Chondrocyte (in vitro differentiated cells): ENCODE measurements at regions not wholly inside any gene's neighbourhood (a gene's known extent, or its start where the extent isn't known, plus 50 kb on each side); places are given as distances from the start of the nearest gene placed in this dataset.

Experiments used
- DNase-seq: peaks from one replicate; pipeline ENCODE4 v3.0.0; 2021; ENCODE audit warnings: mixed read lengths, low spot score
- H3K27ac Mint-ChIP-seq: one replicate; pipeline ENCODE4 v1.8.0; 2021; ENCODE audit warnings: mild to moderate bottlenecking, moderate library complexity, mixed read lengths; ENCODE audit not compliant: unreplicated experiment
- H3K27me3 Mint-ChIP-seq: 2 replicates; pipeline ENCODE4 v1.8.0; 2021; ENCODE audit warnings: low read depth, mixed read lengths
- H3K36me3 Mint-ChIP-seq: 2 replicates; pipeline ENCODE4 v1.8.0; 2021; ENCODE audit warnings: low read depth, mixed read lengths
- H3K4me1 Mint-ChIP-seq: 2 replicates; pipeline ENCODE4 v1.8.0; 2021; ENCODE audit warnings: low read depth, mild to moderate bottlenecking, mixed read lengths
- H3K4me3 Mint-ChIP-seq: one replicate; pipeline ENCODE4 v1.8.0; 2021; ENCODE audit warnings: mild to moderate bottlenecking, moderate library complexity, mixed read lengths; ENCODE audit not compliant: unreplicated experiment
- H3K9me3 Mint-ChIP-seq: 2 replicates; pipeline ENCODE4 v1.8.0; 2021; ENCODE audit warnings: low read depth, mixed read lengths
- CTCF ChIP-seq: fragments of 200-600 bp; sonication (generic); IDR thresholded peaks from 2 replicates; pipeline ENCODE4 v1.5.0; 2021; ENCODE audit warnings: antibody characterized with exemption, mild to moderate bottlenecking, moderate library complexity

- no peaks in the 10 kb centered on the region for H3K4me1 Mint-ChIP-seq
- no peak overlapping the region for H3K27ac Mint-ChIP-seq
- no peak for DNase-seq
- H3K4me3 Mint-ChIP-seq: no peak overlapping the region
- no peaks in the 10 kb centered on the region for H3K27me3 Mint-ChIP-seq
- H3K36me3 Mint-ChIP-seq: no peaks in the 10 kb centered on the region
- no peak for TF ChIP-seq CTCF
- peaks cover 3% of the 10 kb centered on the region for H3K9me3 Mint-ChIP-seq
Observed at GRCh38 chr2:128497461-128497860, 178.8 kb upstream of the HS6ST1 start.

- DNase-seq: no peak
- H3K4me1 Mint-ChIP-seq: no peaks in the 10 kb centered on the region
- H3K27ac Mint-ChIP-seq: no peak overlapping the region
- H3K9me3 Mint-ChIP-seq: no peaks in the 10 kb centered on the region
- H3K27me3 Mint-ChIP-seq: no peaks in the 10 kb centered on the region
- no peak overlapping the region for H3K4me3 Mint-ChIP-seq
- no peak for TF ChIP-seq CTCF
- no peaks in the 10 kb centered on the region for H3K36me3 Mint-ChIP-seq
Observed at GRCh38 chr2:128498086-128498485, 179.4 kb upstream of the HS6ST1 start.

GRCh38 chr2:128498589-128498988, 179.9 kb upstream of the HS6ST1 start:
- Mint-ChIP-seq H3K27me3 (no peaks in the 10 kb centered on the region), H3K27ac (no peak overlapping the region), H3K4me3 (no peak overlapping the region), H3K36me3 (no peaks in the 10 kb centered on the region), H3K4me1 (no peaks in the 10 kb centered on the region), H3K9me3 (no peaks in the 10 kb centered on the region)
- no peak for DNase-seq
- TF ChIP-seq CTCF: no peak

GRCh38 chr2:128499367-128500137, 180.9 kb upstream of the HS6ST1 start:
- TF ChIP-seq CTCF: no peak
- no peak overlapping the region for H3K27ac Mint-ChIP-seq
- H3K36me3 Mint-ChIP-seq: no peaks in the 10 kb centered on the region
- H3K4me3 Mint-ChIP-seq: no peak overlapping the region
- DNase-seq: no peak
- H3K9me3 Mint-ChIP-seq: no peaks in the 10 kb centered on the region
- H3K27me3 Mint-ChIP-seq: no peaks in the 10 kb centered on the region
- no peaks in the 10 kb centered on the region for H3K4me1 Mint-ChIP-seq

- no peak for DNase-seq
- H3K9me3 Mint-ChIP-seq: no peaks in the 10 kb centered on the region
- H3K27me3 Mint-ChIP-seq: peaks cover 3% of the 10 kb centered on the region
- no peaks in the 10 kb centered on the region for H3K4me1 Mint-ChIP-seq
- no peak for TF ChIP-seq CTCF
- no peak overlapping the region for H3K27ac Mint-ChIP-seq
- H3K4me3 Mint-ChIP-seq: no peak overlapping the region
- no peaks in the 10 kb centered on the region for H3K36me3 Mint-ChIP-seq
Observed at GRCh38 chr2:128500138-128500800, 181.6 kb upstream of the HS6ST1 start.
